ENCODE measurements at regions not wholly inside any gene's neighbourhood (a gene's known extent, or its start where the extent isn't known, plus 50 kb on each side); places are given as distances from the start of the nearest gene placed in this dataset.
"Not testable (repeated sequence)": the region's sequence is repeated elsewhere in the genome, so short reads cannot be mapped to it uniquely, and the experiment has no call there.

DNA sequence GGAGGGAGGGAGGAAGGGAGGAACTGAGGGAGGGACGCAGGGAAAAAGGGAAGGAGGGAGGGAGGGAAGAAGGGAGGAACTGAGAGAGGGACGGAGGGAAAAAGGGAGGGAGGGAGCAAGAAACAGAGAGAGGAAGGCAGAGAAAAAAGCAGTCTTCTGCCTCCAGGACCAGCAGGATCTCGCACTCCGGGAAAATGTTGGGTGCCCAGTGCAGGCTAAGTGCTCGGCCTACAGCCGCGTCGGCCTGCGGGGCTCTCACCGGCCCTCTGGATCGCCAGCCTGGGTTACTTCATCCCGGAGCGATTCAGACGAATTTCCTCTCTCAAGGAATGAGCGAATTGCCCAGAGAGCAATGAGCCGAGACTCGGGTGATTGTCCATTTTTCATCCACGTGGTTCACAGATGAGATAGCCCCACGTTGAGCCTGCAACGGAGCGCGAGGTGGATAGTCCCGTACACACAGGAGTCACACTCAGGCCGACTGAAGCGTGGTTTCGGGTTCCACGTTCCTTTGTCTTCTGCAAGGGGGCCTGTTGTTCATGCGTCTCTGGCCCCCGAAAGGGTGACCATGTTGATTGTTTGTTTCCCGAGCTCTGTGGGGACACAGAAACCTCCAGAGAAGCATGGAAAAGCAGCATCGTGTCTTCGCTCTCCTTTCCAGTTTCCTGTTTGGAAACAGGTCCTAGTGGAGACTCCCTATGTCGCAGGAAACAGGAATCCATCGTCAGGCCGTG lies 1937.1 kb upstream of the DEFB115 start:
- not testable (repeated sequence) for DNase-seq (ENCODE audit: low read depth)

DNA sequence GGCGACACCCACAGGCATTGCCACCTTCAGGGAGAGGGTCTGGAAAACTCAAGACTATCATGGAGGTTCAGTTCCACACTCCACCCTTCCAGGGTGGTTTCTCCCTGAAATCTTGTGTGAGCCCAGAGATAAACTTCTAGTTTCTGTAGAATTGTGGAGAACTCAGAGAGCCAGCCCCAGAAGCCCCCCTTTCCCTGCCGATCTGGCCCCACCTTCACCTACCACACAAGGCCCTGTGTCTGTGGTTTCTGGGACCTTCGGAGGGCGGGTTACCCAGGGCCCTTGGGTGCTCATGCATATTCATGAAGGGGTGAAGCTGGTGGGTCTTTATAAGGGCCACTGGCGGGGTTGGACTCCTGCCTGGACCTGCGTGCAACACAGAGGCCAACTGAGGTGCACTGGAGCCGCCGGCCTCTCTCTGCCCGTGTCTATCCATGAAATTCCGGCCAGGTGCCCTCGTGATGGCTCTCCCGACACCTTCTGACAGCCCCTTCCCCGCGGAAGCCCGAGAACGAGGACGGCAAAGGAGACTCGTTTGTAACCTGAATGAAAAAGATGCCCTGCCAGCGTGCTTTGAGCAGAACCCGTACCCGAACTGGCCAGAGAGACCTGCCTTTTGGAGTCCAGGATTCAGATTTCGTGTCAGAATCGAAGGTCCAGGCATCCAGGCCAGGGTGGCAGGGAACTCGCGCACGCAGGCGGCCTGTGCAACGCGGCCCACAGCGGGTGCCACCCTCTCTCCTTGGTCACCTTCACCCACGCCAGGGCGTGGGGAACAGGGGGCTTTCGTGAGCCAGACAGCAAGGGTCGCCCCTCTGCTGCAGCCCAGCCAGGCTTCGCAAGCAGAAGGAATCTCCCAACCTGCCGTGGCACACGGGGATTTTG lies 1933.6 kb upstream of the DEFB115 start:
- DNase-seq (ENCODE audit: low read depth): not testable (repeated sequence)

DNA sequence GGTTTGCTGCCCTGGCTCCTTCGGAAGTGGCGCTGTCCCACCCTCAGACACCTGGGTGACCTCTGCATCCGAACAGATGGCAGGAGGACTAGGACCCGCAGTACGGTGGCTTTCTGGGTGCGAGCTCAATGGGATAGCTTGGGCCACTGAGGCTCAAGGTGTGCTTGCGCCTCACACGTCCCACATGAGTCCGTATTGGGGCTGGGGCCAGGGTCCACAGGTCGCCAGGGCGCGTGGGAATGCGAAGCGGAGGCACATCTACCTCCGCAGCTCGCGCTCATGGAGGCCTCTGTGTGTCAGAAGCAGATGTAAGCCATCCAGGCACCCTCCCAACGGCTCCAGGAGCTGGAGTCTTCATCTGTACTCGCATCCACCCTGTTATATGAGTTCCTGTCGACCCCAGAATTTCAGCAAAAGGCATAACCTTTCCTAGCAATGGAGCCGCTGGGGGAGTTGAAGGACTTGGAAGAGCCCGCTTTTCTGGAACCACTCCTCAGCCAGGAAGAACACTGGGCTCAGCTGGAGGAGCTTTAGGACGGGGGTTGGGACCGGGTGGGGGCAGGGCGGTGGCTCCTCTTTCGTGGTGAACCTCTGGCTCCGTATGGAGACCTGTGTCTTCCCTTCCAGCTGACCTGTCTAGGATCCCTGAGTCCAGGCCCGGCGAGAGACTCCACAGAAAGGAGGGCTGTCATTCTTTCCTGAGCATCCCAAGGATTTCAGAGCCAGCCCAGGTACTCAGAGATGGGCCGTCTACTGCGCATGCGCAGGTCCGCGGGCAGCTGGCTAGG lies 1932.8 kb upstream of the DEFB115 start:
- not testable (repeated sequence) for DNase-seq (ENCODE audit: low read depth)

DNA sequence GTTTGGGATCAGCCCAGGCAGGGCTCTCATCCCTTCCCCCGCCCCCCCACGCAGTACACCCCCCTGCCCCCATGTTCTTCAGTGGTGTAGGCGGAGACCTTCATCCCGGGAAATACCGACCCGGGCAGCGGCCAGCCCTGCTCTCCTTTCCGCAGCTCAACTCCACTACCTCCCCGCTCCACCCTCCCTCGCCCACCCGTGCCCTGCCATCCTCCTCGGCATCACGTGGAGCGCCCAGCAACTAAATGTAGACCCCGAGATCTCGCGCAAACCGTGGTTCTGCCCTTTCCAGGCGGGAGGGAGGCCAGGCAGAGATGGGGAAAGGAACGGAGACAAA lies 1932.2 kb upstream of the DEFB115 start:
- no peak for DNase-seq (ENCODE audit: low read depth)

DNA sequence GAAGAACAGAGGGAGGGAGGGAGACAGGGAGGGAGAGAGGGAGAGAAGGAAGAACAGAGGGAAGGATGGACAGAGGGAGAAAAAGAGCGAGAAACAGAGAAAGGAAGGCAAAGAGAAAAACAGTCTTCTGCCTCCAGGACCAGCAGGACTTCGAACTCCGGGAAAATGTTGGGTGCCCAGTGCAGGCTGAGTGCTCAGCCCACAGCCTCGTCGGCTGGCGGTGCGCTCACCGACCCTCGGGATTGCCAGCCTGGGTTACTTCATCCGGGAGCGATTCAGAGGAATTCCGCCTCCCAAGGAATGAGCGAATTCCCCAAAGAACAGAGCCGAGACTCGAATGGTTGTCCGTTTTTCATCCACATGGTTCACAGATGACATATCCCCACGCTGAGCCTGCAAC lies 1931.7 kb upstream of the DEFB115 start:
- DNase-seq (ENCODE audit: low read depth): not testable (repeated sequence)

DNA sequence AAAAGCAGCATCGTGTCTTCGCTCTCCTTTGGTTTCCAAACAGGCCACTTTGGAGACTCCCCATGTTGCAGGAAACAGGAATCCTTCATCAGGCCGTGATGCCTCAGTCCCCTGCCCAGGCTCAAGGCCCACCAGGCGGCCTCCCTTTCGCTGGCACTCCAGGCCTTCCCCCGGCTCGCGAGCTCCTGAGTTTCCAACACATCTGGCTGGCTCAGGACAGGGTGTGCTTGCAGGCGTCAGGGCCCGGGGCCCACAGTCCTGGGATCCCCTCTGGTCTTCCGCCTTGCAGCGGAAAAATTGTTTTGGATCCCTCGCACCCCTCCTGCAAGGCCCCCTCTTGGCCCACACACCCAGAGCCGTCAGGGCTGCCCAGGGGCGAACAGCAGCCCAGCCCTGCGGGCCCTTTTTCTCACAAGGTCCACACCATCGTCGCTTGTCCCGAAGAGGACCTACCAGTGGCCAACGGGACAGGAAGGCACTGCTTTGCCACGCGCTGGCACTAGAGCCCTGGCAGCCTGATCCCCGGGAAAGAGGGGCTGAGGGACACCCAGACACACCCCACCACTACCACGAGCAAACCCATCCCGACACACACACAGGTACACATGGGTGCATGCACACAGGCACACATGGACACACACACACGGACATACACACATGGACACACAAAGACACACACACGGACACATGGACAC lies 1930.9 kb upstream of the DEFB115 start:
- no peak for DNase-seq (ENCODE audit: low read depth)

DNA sequence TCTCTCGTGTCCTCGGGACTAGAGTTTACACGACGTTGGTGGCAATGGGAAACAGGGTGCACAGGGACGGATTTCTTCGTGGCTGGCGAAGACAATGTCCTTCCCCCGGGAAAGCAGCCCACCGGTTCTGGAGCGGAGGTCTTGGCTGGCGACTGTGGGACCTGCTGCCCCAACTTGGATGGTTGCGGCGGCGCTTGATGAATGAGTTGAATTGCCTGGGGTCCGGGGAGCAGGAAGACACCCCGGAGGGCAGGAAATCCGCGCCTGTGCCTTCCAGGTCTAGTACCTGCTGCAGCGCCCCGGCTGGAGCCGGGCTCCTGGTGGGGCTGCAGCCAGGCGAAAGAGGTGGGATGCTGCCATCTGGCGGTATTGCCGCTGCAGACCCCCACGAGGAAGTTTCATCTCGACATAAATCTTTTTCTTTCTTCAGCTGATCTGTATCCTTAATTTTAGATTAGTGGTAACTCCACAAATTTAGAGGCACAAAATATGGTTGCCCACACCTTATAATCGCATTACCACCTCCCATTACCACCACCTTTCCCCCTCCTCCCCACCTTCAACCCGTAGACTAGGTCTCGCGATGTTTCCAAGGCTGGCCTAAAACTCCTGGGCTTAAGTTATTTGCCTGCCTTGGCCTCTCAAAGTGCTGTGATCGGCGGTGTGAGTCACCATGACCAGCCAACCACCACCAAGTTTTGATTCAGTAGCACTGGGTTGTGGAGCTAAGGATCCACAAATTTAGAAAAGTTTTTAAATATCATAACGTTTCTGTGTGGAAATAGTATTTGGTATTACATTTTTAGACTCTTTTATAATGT lies 1929.7 kb upstream of the DEFB115 start:
- peak; percentile 40 for DNase-seq (ENCODE audit: low read depth)

DNA sequence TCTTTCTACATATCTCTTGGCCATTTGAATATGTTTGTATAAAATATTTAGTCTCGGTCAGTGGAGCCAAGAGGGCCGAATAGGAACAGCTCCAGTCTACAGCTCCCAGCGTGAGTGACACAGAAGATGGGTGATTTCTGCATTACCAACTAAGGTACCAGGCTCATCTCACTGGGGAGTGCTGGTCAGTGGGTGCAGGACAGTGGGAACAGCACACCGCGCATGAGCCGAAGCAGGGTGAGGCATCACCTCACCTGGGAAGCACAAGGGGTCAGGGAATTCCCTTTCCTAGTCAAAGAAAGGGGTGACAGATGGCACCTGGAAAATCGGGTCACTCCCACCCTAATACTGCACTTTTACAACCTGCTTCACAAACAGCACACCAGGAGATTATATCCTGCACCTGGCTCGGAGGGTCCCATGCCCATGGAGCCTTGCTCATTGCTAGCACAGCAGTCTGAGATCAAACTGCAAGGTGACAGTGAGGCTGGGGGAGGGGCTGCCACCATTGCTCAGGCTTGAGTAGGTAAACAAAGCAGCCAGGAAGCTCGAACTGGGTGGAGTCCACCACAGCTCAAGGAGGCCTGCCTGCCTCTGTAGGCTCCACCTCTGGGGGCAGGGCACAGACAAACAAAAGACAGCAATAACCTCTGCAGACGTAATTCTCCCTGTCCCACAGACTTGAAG lies 1926.9 kb upstream of the DEFB115 start:
- DNase-seq (ENCODE audit: low read depth): not testable (repeated sequence)

DNA sequence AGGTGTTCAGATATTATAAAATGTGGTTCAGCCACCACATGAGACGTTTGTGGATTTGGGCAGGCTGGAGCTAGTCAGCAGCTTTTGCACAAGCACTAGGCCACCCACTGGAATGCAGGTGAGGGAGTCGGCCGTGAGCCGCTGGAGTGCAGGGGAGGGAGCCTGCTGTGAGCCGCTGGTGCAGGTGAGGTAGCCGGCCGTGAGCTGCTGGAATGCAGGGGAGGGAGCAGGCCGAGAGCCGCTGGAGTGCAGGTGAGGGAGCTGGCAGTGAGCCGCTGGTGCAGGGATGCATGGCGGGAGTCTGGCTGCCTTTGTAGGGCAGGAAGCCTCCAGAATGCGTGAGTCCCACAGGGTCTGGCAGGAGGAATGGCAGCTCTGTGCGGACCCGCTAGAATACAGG lies 1907.6 kb upstream of the DEFB115 start:
- DNase-seq (ENCODE audit: low read depth): no peak

DNA sequence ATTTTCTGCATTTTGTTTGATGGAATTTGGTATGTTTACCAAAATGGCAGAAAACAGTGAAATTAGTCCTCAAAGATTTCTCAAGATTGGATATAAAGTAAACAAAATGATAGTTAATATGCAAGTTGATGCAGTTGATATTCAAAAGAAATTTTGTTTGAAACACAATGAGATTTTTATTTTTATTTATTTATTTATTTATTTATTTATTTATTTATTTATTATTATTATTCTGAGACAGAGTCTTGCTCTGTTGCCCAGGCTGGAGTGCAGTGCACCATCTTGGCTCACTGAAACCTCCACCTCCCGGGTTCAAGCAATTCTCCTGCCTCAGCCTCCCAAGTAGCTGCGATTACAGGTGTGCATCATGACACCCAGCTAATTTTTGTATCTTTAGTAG lies 1881.5 kb upstream of the DEFB115 start:
- not testable (repeated sequence) for DNase-seq (ENCODE audit: low read depth)

DNA sequence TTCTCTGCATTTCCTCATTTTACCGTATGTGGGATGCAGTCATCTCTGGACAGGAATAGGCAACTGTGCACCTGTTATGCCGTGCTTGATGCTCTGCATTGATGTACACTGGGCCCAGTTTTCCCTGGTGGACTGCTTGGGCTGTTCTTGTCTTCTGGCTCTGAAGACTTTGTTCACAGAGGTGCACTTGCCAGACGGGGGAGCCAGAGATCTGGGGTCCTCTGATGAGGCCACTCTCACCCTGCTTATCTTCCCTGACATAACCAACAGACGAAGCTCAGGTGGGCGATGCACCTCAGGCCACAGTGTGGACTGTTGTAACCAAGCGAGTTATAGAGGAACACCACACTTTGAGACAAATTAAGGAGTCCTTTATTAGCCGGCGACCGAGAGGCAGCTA lies 1864.6 kb upstream of the DEFB115 start:
- not testable (repeated sequence) for DNase-seq (ENCODE audit: low read depth)

DNA sequence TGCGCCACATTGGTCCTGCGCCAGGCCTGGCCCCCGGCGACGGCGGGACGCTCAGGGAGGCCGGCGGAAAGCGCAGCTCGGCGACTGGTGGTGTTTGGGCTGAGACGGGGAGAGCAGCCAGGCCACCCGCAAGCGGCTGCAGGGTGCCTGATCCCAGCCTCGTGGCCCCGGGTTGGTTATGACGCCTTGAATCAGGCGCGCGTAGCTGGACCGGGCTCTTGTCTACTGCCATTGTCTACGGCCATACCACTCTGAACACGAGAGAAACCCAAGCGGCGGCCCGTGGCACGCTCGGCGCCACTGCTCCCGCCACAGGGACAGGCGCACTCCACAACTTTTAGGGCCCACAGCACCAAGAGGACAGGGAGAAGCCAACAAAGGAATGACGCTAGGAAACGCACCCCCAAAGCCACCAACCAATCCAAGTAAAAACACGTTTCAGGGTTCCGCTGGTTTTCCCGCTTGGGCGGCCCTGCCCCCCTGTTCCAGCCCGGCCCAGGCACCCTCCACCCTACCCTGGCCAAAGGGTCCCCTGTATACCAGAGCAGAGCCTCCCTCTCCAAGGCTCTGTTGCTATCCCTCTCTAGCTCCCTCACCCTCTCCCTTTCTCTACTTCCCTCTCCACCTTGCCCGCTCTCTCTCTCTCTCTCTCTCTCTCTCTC lies 1849.3 kb upstream of the DEFB115 start:
- no peak for DNase-seq (ENCODE audit: low read depth)

DNA sequence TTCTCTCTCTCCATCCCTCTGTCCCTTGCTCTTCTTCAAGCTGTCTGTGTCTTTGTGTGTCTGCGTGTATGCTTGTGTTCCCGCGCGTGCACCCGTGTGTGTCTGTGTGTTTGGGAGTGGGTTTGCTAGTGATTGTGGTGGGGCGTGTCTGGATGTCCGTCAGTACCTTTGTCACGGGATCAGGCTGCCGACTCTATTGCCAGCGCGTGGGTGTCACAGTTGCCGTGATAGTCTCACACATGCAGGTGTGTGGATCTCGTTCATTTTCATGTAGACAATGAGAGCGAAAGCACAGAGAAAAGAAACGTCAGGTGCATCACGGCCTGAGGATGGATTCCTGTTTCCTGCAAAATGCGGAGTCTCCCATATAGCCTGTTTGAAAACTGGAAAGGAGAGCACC lies 1848.8 kb upstream of the DEFB115 start:
- DNase-seq (ENCODE audit: low read depth): not testable (repeated sequence)

DNA sequence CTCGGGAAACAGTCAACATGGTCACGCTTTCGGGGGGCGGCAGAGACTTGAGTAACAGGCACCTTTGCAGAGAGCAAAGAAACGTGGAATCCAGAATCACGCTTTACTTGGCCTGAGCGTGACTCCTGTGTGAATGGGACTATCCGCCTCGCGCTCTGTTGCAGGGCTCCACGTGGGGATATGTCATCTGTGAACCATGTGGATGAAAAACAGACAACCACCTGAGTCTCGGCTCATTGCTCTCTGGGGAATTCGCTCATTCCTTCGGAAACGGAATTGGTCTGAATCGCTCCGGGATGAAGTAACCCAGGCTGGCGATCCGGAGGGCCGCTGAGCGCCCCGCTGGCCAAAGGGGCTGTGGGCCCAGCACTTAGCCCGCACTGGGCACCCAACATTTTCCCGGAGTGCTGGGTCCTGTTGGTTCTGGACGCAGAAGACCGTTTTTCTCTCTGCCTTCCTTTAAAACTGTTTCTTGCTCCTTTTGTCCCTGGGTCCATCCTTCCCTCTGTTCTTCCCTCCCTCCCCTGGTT lies 1848.2 kb upstream of the DEFB115 start:
- not testable (repeated sequence) for DNase-seq (ENCODE audit: low read depth)

DNA sequence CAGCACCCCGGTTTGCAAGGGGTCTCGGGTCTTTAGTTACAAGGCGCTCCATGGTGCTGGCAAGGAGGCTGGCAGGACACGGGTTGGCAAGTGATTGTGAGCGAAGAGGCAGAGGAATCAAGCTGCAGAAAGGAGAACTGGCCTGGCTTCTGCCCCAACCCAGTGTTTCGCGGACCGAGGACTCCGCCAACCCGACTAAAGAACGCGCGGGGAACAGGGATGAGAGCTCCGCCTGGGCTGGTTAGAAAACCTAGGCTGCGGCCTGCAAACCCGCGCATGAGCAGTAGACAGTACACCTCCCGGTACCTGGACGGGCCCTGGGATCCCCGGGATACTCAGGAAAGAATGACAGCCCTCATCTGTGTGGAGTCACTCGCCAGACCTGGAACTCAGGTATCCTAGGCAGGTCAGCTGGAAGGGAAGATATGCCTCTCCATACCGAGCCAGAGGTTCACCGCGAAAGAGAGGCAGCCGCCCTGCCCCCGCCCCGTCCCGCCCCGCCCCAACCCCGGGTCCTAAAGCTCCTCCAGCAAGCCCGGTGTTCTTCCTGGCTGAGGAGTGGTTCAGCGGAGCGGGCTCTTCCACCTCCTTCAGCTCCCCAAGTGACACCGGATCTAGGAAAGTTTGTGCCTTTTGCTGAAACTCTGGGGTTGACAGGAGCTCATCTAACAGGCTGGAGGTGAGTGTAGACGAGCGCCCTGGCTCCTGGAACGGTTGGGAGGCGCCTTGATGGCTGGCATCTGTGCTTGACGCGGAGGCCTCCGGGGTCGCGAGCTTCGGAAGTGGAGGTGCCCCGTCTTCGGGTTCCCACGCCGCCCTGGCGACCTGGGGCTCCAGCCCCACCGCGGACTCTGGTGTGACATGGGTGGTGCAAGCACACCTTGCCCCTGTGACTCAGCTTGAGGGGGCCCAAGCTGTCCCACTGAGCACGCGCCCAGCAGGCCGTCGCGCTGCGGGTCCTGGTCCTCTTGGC lies 1847.3 kb upstream of the DEFB115 start:
- no peak for DNase-seq (ENCODE audit: low read depth)

DNA sequence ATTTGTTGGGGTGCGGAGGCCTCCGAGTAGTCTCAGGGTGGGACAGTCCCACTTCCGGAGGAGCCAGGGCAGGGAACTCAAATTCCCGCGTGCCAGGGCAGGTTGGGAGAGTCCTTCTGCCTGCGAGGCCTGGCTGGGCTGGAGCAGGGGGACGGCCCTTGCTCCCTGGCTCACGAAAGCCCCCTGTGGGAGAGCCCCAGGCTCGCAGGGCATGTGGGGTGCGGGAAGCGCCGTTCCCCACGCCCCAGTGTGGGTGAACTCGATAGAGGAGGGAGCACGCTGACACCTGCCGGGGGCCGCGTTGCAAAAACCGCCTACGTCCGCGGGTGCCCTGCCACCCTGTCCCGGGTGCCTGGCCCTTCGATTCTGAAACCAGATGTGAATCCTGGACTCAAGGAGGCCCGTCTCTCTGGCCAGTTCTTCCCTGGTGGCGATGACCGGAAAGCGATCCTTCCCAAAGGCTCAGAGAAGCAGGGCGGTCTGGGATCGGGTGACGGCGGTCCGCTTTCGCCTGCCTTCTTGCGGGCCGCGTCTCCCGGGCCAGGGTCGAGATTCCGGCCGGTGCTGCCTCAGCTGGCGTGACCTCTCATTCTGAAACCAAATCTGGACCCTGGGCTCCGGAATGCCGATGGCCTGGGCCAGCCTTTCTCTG lies 1846.5 kb upstream of the DEFB115 start:
- no peak for DNase-seq (ENCODE audit: low read depth)

DNA sequence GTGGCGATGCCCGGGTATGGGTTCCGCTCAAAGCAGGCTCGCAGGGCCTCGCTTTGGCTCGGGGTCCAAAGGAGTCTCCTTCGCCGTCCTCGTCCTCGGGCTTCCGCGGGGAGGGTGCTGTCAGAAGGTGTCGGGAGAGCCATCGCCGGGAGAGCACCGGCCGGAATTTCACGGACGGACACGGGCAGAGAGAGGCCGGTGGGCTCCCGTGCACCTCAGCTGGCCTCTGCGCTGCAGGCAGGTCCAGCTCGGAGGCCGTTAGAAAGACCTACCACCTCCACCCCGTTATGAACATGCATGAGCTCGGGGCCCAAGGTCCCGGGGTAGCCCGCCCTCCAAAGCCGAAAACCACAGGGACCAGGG lies 1846.0 kb upstream of the DEFB115 start:
- not testable (repeated sequence) for DNase-seq (ENCODE audit: low read depth)

DNA sequence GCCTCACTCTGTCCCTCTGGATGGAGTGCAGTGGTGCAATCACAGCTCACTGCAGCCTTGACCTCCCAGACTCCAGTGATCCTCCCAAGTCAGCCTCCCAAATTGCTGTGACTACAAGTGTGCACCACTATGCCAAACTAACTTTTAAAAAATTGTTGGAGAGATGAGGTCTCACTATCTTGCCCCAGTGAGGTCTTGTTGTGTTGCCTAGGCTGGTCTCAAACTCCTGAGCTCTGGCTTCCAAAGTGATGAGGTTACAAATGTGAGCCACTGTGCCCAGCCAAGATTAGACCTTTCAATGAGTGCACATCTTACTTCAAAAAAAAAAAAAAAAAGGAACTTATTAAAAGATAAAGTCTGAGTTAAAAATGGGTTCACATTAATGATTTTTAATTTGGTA lies 1838.1 kb upstream of the DEFB115 start:
- DNase-seq (ENCODE audit: low read depth): no peak
